ENCODE measurements at regions not wholly inside any gene's neighbourhood (a gene's known extent, or its start where the extent isn't known, plus 50 kb on each side); places are given as distances from the start of the nearest gene placed in this dataset.

DNA sequence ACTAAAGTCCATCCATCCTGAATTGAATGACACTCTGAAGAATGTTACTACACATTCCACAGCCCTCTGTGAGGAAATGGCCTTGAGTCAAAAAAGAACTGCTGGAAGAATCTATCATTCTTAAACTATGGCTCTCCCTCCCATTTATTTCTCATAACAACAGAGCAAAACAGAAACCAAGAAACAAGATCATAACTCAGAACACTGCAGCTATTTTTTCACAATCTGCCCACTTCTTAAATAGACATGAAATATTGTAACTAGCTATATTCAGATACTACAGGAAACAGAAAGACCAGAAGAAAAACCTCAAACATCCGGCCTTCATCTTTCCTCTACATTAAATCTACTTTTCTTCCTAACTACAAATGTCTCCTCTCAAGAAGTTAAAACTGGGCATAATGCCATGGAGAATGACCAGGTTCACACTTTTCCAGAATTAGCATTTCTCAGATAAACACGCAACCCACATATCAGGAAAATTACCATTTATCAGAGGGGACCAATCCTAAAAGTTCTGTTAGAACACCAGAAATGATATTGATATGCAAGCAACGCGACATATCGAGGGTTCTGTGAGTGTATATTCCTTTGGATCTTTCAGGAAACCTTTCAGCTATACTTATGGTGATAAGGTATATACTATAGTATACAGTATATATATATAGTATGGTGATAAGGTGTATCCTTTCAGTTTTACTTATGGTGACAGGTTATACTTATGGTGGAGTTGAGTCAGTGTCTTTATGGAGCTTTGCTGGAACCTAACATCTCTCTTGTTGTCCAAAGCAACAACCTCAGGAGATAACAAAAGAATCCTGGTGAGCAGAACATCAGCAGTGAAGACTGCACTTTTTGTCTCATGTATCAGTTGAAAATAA, 60.4 kb upstream of the IRF2 start:
- H3K4me3 ChIP-seq (ENCODE audit: low read depth, low read length), result no peak overlapping the region
- DNase-seq (ENCODE audit: low read depth), result no peak
- TF ChIP-seq, protein P1, sequence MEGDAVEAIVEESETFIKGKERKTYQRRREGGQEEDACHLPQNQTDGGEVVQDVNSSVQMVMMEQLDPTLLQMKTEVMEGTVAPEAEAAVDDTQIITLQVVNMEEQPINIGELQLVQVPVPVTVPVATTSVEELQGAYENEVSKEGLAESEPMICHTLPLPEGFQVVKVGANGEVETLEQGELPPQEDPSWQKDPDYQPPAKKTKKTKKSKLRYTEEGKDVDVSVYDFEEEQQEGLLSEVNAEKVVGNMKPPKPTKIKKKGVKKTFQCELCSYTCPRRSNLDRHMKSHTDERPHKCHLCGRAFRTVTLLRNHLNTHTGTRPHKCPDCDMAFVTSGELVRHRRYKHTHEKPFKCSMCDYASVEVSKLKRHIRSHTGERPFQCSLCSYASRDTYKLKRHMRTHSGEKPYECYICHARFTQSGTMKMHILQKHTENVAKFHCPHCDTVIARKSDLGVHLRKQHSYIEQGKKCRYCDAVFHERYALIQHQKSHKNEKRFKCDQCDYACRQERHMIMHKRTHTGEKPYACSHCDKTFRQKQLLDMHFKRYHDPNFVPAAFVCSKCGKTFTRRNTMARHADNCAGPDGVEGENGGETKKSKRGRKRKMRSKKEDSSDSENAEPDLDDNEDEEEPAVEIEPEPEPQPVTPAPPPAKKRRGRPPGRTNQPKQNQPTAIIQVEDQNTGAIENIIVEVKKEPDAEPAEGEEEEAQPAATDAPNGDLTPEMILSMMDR (IDR thresholded peaks at IDR 0.05; ENCODE audit: insufficient read depth, low read length, poor library complexity, severe bottlenecking), result no peak
- no peaks in the 10 kb centered on the region for H3K27me3 ChIP-seq (ENCODE audit: control insufficient read depth, insufficient read depth, low read length)
- no peaks in the 10 kb centered on the region for H3K36me3 ChIP-seq (ENCODE audit: control insufficient read depth, insufficient read depth, low read length)

DNA sequence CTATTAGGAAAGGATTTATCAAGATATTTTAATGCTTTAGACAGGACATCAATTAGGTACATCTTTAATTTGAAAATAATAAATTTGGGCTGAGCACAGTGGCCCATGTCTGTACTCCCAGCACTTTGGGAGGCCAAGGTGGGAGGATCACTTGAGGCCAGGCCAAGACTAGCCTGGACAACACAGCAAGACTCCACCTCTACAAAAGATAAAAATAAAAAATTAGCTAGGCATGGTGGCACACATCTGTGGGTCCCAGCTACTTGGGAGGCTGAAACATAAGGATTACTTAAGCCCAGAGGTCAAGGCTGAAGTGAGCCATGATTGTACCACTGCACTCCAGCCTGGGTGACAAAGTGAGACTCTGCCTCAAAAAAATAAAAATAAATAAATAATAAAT, 59.6 kb upstream of the IRF2 start:
- no peak overlapping the region for H3K4me3 ChIP-seq (ENCODE audit: low read depth, low read length)
- H3K27me3 ChIP-seq (ENCODE audit: control insufficient read depth, insufficient read depth, low read length), result no peaks in the 10 kb centered on the region
- TF ChIP-seq, protein P1 (IDR thresholded peaks at IDR 0.05; ENCODE audit: insufficient read depth, low read length, poor library complexity, severe bottlenecking), result no peak
- DNase-seq (ENCODE audit: low read depth), result no peak
- H3K36me3 ChIP-seq (ENCODE audit: control insufficient read depth, insufficient read depth, low read length), result no peaks in the 10 kb centered on the region

DNA sequence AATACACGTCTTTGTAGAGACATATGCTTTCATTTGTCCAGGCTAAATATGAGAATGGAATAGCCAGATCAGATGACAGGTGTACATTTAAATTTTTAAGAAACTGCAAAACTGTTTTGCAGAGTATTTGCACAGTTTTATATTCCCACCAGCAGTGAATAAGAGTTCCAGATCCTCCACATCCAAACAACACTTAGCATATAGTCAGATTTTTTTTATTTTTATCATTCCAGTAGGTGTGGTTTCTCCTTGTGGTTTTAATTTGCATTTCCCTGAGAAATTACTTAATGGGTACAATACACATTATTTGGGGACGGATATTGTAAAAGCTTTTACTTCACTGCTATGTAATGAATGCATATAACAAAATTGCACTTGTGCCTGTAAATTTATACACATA, 56.7 kb upstream of the IRF2 start:
- DNase-seq (ENCODE audit: low read depth), result no peak
- Histone ChIP-seq H3K27me3 (ENCODE audit: control insufficient read depth, insufficient read depth, low read length) (no peaks in the 10 kb centered on the region), H3K4me3 (ENCODE audit: low read depth, low read length) (no peak overlapping the region), H3K36me3 (ENCODE audit: control insufficient read depth, insufficient read depth, low read length) (no peaks in the 10 kb centered on the region)
- TF ChIP-seq, protein P1 (IDR thresholded peaks at IDR 0.05; ENCODE audit: insufficient read depth, low read length, poor library complexity, severe bottlenecking), result no peak

DNA sequence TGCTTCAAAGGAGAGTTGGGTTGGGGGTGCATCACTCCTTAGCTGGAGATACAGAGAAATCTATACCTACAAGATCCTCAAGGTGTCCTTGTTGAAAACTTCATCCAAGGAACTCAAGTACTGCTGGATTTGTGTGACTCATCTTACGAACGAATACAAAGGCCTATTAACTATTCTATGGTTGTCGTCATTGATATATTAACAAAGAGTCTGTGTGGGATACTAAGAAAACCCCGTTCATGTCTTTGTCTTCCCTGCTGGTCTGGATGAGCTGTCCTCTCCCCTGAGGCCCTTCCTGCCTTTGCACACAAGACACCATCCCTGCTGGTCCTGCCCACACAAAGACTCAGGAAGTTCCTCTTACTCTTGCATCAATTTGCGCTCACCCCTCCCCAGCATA, 54.9 kb upstream of the IRF2 start:
- Histone ChIP-seq H3K36me3 (ENCODE audit: control insufficient read depth, insufficient read depth, low read length) (no peaks in the 10 kb centered on the region), H3K4me3 (ENCODE audit: low read depth, low read length) (no peak overlapping the region), H3K27me3 (ENCODE audit: control insufficient read depth, insufficient read depth, low read length) (no peaks in the 10 kb centered on the region)
- TF ChIP-seq, protein P1 (IDR thresholded peaks at IDR 0.05; ENCODE audit: insufficient read depth, low read length, poor library complexity, severe bottlenecking), result no peak
- no peak for DNase-seq (ENCODE audit: low read depth)

DNA sequence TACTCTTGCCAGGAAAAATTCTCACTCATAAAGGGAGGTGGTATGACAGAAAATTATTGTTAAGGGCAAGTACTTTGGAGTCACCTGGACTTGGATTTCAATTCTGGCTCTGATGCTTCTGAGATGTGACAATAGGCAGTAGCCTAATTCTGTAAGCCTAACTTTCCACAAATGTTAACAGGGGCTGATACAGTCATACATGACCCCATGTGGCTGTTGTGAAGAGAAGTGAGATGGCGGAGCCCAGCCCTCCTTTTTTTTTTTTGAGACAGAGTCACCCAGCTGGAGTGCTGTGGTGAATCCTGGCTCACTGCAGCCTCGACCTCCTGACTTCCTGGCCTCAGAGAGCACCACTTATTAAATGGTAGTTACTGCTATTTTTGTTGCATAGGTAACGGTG, 54.4 kb upstream of the IRF2 start:
- no peak for DNase-seq (ENCODE audit: low read depth)
- no peaks in the 10 kb centered on the region for H3K27me3 ChIP-seq (ENCODE audit: control insufficient read depth, insufficient read depth, low read length)
- TF ChIP-seq, protein P1 (IDR thresholded peaks at IDR 0.05; ENCODE audit: insufficient read depth, low read length, poor library complexity, severe bottlenecking), result no peak
- H3K4me3 ChIP-seq (ENCODE audit: low read depth, low read length), result no peak overlapping the region
- no peaks in the 10 kb centered on the region for H3K36me3 ChIP-seq (ENCODE audit: control insufficient read depth, insufficient read depth, low read length)

DNA sequence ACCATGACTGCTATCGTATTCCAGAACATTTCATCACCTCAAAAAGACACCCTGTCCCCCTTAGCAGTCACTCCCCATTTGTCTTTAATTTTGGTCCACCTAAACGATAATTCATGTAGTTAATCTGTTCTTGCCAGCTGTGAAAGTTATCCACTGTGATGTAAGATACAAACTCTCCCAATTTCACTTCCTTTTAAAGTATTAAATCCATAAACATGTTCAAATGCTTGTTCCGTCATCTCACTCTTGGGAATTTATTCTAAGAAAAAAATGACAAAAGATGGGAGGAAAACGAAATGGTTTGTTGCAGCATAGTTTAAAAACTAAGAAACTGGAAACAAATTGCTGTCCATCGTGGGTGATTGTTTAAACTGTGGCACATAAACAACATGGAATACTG, 53.7 kb upstream of the IRF2 start:
- TF ChIP-seq, protein P1 (IDR thresholded peaks at IDR 0.05; ENCODE audit: insufficient read depth, low read length, poor library complexity, severe bottlenecking), result no peak
- no peaks in the 10 kb centered on the region for H3K27me3 ChIP-seq (ENCODE audit: control insufficient read depth, insufficient read depth, low read length)

More for the DNA sequence above, 53.7 kb upstream of the IRF2 start:
- H3K36me3 ChIP-seq (ENCODE audit: control insufficient read depth, insufficient read depth, low read length), result no peaks in the 10 kb centered on the region
- DNase-seq (ENCODE audit: low read depth), result no peak
- no peak overlapping the region for H3K4me3 ChIP-seq (ENCODE audit: low read depth, low read length)
